Activated CD4-positive, CD25-positive, alpha-beta regulatory T cell treated with anti-CD3 and anti-CD28 coated beads, Interleukin-2, amount 50 U/mL, for 16 hours (primary cell): ENCODE measurements at regions not wholly inside any gene's neighbourhood (a gene's known extent, or its start where the extent isn't known, plus 50 kb on each side); places are given as distances from the start of the nearest gene placed in this dataset.

Experiments
- DNase-seq: peaks from one replicate; pipeline ENCODE4 v3.0.0-alpha.2; 2020; ENCODE audit warnings: low read depth, low spot score

DNA sequence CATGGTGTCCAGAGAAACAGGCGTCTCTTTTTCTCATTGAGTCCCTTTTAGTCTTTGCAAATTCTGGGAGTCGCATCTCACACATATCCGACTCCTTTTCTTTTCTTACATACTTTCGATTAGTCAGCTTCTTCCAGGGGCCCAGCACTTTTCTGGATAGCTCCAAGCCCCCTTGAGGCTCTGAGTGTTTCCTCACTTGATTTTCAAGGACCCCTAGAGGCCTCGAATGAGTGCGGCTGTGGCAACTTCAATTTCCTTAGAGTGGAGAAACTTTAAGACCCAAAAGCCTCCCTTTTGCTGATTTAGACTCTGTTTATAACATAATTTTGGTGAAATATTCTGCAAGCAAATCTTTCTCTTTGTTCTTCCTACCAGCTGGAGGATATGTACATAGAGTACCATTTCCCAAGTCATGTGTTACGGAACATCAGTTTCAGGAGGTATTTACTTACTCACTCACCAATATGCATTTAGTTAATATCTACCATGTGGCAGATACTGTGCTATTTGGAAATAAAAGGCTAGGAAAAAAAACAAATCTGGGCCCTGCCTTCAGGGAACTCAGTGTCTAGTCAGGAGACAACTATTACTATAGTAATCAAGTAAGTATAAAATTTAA, 555.2 kb downstream of the REEP3 start:
- DNase-seq = no peak

DNA sequence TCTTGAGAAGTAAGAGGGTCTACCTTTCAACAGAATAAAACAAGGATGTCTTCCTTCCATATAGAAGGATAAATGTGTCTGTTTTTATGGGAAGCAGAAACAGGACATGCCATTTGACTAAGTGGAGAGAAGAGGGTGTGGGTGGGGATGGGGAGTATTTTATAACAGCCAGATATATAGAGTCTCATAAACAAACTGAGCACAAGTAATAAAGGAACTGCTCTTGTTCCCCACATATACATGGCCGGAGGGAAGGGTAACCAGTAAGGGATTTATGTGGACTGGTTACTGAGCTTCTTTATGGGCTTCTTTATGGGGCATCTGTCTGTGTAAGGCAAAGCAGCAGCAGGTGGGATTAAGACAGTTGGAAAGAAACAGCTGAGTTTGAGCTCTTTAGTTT, 558.1 kb downstream of the REEP3 start:
- DNase-seq = no peak

DNA sequence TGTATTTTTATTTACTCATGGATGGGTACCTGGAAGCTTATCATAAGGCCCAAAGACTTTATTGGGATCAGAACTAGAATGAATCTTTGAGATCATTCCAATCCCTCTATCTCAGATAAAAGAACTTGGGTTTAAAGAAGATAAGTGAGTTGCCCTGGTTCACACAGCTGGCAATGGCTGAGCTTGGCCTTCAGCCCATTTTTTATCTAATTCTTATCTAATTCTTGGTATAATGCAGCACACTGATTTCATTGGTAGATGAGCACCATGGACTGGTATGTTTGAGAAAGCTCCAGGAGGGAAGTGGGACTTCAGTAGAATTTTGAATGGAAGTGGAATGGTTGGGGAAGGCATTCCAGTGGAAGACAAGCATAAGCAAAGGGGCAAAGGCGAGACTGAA, 558.9 kb downstream of the REEP3 start:
- DNase-seq = no peak

DNA sequence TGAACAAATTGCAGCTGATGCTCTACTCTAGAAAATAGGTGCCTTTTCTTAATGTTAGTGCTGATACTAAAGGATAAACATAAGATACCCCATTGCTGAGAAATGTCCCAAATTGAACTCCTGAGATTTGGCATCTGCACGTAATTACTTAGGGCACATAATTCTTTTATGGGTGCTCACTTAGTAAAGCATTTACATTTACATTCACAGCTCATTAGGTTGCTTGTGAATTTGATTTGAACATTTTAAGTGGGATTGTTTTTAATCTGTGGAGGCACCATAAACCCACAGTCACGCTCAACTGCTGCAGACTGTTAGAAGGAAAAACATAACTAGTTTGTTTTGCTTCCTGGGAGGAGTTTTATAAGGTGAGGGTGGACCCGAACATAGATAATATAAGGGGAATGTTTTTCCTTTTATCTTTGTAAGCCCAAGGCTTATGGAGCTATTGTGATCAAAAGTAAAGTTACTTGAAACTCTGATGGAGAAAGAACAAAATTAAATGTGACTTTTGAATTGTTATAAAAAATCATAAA, 560.8 kb downstream of the REEP3 start:
- no peak for DNase-seq

DNA sequence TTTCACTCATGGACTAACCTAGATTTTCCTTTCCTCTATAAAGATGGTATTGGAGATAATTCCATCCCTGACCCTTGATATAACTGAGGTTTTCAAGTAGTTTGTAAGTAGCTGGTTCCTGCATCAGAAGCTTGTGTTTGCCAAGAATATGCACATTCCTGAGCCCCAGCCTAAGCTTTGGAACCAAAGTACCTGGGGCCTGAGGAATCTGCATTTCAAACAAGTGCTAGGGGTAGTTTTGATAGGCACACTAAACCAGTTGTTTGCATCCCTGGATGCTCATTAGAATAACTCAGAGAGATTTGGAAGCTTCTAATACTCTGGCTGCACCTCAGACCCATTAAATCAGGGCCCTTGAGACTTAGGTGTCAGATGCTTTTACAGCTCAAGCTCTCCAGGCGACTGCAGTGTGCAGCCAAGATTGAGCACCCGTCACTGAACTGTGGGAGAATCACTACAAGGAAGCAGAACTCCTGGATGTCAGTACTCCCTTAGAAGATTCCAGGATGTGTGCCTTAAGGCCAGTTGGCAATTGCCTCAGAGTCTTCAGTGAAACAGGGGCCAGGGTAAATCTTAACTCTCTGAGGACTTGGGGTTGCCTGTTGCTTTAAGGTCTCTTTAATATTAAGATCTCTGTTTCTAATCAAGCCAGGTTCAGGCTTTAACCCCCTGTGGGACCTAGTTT, 565.0 kb downstream of the REEP3 start:
- DNase-seq = no peak

DNA sequence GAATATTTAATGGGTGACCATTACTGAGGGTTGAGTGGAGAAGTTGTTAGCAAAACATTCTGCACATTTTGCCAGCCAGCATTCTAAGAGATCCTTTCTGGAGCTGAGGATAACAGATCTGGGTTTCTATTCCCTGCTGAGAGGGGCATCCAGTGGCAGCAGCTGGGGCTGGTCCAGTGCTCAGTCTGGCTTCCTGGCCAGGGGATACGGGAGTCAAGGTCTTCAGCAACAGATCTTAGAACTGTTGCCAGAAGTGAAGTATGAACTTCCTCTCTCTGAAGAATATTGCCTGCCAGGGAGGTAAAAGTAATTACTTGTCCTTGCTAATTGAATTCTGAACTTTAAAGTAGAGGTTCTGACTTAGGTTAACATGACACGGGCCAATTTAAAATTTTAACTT, 568.4 kb downstream of the REEP3 start:
- no peak for DNase-seq

DNA sequence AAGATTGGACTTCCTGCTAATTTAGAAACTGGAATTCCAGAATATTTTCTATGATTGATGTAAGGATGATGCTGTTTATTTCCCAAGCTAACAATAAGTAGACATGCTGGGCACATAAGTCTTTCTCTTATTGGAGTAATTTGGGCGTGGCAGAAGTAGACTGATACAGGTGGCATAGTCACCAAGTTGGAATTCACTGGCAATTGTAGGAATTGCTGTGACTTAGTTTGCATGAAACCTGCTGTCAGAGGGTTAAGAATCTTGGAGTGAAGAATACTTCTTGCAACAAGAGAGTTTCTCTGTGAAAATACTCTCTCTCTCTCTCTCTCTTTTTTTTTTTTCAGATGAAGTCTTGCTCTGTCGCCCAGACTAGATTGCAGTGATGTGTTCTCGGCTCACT, 569.7 kb downstream of the REEP3 start:
- DNase-seq = no peak

DNA sequence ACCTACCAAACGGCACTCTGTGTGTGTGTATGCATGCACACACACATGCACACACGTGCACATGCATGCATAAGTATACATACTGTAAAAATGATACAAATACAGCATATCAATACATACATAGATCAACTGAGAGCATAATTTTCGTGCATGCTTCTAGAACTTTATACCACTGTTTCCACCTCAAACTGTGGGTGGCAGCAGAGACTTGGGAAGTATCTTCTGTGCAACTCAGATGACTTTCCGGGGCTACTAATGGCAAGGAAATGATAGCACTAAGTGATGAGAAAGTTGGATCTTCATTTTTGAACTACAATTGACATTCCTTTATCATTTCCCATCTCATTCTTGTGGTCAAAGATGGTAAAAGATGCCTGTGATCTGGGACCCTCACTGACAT, 570.7 kb downstream of the REEP3 start:
- DNase-seq = no peak

DNA sequence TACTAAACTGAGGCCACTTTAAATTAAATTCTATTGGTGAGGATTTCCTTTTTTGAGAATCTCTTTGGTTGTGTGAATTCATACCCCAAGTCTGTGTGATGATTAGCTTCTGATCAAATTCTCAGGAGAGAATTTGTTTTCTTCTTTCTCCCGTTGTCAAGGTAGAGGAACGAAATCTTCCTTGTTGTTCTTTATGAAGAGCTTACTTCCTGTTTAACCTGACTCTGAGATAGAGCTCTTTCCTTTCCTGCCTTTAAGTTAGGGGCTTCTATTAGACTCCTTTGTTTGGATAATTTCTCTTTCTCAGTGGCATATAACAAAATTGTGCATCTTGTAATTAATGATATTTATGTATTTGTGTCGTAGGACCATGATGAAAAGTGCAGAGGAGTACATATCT, 572.1 kb downstream of the REEP3 start:
- DNase-seq = no peak

DNA sequence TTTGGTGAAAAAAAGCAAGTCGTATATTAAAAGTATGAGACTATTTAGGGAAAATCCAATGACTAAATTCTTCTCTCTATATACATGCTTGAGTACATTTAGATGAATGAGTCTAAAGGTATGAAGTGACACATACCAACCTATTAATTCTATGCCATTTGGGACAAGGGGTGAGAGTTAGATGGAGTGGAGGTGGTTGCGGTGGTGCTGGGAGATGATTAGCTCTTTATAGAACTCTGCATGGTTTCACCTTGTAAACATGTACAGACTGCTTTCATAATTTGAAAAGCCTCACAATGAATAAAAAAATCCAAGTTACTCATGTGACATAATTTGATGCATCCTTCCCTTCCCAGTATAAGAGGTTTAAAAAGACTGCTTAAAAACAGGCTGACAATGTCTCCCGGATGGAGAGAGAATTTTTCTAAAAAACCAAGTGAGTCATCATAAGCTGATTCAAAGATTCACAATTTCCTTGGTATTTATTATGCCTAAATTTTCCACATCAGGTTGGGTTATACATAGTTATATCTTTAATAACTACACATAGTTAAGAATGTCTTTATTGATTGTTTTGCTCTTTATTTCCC, 572.8 kb downstream of the REEP3 start:
- no peak for DNase-seq

DNA sequence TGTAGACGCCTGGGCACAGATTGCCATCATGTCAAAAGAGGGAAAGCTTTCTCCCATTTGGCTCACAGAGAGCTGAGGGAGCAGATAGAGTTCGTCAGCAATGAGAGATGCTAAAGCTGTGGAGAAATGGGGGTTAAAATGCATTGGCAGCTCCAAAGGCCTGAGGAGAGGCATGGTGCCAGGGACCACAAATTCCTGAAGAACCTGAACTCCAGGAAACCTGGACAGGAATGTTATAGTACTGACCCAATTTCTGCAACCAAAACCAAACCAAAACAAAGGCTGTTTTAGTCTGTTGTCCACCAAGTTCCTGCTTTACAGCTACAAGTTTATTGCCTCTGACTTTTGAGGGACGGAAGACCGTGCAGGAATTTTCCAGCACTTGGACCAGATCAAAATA, 575.7 kb downstream of the REEP3 start:
- no peak for DNase-seq

DNA sequence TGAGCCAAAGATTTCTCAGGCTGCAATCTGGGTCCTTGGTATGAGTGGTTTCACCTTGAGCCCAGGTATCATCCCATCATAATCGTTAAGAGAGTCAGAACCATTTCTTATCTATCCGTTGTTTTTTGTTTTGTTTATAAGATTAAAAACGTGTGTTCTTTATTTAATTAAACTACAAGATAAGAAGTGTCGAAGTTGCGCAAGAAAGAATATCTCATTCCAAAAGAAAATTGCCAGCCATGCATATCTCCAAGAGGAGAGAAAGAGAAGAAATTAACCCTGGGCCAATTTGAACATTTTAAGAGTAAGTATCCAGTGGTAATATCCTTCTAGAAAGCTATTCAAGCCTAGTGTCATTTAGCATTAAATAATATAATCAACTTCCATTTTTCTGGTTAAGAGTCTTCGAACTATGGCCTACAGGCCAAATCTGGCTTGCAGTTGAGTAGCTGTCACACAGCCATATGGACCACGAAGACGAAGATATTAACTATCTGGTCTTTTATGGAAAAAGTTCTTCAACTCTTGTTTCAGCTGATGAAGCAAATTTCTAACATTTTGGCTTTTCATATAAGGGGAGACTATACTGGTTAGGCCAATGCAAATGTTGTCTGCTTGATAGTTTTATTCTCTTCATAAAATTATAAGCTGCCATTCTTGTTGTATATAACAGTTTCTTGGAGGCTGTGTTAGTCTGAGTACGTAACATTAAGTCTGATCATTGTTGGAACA, 576.4 kb downstream of the REEP3 start:
- no peak for DNase-seq

DNA sequence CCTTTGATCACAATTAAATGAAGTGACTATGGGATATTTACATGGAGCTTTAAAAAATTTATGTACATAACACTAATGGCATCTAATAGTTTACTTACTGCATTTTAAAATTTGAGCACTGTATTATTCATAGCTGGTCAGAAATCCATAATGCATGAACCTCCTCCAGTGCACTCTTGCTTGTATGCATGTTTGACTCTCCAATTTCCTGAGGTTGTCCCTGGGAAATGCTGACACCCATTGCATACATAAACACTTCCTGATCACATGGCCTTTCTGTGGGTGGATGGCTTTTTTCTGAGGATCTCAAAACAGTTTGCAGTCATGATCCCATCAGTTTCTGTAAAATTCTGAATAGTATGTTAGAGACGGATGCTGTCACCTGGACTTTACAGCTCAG, 577.8 kb downstream of the REEP3 start:
- no peak for DNase-seq

DNA sequence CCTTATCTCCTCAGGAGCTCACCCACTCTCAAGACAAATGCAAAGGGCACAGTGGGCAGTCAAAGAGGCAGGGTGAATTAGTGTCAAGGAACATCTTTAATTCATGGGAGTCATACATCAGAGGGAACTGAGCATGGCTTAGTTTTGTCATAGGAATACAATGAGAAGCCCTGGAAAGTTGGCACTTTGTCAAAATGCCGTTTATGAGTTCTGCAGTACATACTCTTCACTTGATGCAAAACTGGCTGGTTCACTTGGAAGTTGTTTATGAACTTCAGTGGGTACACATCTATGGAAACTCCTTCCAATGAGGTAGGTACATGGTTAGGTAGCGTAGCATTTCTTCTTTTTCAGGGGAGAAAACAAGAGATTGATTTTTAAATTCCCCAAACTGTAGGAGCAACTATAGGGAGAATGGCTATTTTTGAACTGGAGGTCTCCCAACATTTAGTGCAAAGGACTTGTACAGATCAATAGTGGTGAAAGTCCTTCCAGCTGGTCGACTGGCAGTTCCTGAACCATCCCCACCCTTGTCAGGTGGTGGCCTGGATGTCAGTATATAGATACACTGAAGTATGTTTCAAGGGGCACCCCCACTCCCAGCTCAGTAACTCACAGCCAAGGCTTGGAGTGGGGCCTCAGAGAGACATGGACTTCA, 580.5 kb downstream of the REEP3 start:
- no peak for DNase-seq

DNA sequence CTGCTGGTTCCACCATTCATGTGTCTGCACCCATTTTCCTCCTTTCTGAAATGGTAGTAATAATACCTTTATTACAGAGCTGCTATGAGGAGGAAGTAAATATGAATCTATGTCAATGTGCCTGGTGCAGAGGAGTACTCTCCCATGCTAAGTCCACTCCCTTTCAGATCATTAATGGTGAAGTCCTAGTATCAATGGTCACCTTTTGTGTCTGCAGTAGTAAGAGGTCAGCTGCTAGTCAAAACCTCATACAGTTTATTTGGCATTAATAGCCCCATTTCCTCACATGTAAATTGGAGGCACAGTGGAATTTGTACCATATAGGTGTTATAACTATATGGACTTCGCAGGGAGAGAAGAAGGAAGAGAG, 581.0 kb downstream of the REEP3 start:
- DNase-seq = no peak

DNA sequence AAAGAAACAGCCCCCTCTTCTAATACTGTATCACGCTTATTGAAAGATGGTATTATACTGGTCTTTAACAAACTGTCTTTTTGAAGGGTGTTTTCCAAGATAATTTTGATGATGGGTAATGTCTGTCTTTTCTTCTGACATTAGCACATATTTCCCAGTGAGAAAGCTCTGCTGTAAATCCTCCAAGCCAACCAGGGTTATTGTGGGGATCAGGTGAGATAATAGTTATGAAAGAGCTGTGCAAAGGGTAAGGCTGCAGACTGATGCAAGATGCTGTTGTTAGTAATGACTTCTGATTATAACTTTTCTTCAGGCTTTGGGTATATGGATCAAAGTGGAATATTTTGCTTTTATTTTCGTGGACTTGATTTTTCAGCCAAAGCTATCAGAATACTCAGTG, 581.7 kb downstream of the REEP3 start:
- DNase-seq = no peak

DNA sequence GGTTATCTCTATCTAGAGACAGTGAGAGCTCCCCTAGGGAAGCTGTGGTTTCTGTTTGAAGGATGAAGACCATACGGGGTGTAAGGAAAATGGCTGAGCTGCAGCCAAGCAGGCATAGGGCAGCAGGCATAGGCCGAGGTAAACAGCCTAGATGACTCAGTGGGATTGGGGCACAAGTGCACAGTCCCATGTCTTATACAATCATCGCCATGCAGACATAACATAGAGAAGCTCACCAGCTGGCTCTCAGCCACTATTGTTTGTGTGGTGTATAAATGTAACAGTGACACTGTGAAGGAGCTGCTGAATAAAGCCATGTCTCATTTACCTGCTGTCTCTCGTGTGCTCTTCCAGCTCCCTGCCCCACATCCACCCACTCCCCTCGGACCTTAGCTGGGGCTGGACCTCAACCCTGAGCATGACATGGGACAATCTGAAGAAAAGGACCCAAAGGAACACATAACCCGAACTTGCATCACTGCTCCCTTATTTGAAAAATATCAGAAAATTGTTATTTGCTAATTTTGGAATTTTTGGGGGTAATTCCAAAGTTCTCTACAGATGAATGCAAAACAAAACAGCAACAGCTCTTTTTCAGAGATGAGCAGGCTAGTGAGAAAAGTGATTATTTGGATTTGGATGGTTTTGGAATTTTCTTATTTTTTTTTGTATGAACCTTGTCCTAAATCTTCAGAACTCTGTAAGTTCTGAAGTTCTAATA, 582.7 kb downstream of the REEP3 start:
- no peak for DNase-seq

DNA sequence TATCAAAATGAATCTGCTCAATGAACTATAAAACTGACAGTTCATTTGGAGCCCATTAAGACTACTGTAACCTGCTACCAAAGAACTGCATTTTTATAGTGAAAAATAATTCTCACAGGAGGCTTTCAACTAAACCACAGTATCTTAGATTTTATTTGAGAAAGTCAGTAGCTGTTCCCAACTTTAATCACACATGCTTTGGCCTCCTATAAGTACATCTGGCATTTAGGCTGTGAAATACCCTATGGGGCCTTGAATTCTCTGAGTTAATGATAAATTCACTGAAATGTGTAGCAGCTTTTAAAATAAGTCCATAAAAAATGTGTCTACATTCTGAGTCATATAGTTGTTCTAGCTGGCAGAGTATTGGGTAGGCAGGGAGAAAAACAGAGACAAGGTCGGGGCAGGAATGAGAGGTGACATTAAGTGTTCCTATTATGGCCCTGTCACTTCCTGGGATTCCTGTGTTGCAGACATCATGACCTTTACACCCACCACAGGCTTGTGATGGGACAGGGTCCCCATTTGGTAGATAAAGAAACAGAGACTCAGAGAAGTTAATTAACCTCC, 588.8 kb downstream of the REEP3 start:
- DNase-seq = no peak

DNA sequence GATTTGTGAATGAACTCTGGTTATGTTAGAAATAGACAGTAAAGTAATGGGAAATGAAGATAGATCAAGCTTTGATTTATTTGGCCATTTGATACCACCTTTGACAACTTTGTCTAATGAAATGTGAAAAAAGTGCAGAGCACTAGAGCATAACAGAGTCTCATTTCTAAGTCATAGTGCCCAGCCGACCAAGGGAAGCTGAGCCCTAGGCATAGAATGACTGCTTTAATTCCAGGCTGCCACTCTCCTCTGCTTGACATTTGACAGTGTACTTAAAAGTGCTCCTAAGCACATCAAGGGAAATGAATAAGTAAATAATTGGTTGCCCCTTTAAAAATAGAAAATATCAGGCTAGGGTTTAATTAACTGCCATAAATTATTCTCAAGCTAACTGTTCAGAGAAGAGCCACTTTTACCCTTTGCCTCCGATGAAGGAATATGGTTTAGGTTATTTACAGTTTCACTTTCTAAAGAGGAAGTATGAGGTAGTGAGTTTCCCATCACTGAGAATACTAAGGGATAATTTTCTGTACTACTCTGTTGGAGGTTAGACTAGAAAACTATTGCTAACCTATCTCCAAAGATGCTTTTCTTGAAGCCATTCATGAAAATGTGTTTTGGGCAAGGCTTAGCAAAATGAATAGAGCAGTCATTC, 591.6 kb downstream of the REEP3 start:
- no peak for DNase-seq

DNA sequence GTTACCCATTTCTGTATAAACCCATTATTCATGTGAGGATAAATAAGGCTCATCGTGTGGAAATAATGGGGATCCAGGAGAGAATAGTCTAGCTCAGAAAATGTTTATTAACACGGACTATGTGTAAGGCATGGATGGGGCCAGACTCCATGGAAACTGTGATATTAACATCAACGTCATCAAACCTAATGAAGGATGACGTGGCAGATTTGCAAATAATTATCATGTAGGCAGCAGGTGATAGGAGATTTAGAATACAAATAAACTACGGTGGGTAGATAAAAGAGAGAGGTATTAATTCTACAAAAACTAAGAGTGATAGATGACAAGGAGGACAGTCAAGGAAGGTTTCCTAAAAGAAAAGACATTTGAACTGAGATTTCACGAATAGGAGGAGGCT, 592.2 kb downstream of the REEP3 start:
- DNase-seq = no peak

DNA sequence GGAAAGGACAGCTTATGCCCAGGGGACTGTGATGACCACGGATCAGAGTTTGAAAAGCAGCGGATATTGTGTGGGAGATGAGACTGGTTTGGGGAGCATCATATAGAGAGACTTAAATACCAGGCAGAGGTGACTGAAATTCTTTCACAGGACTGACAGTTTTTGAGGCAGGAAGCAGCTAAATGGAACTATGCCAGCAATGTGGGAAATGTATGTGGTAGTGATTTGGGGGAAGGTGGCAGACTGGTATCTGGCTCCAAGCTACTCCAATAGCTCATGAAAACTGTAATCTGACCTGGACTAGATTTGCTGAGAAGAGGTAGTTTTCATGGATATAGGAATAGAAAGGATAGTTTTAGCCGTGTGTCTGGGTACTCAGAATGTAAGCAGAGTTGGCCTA, 592.6 kb downstream of the REEP3 start:
- no peak for DNase-seq
